HuH-7 (cell line): ENCODE measurements at regions not wholly inside any gene's neighbourhood (a gene's known extent, or its start where the extent isn't known, plus 50 kb on each side); places are given as distances from the start of the nearest gene placed in this dataset.
"Not testable (repeated sequence)": the region's sequence is repeated elsewhere in the genome, so short reads cannot be mapped to it uniquely, and the experiment has no call there.

ENCODE experiments used
- DNase-seq: peaks from one replicate; pipeline ENCODE4 v3.0.0; 2011; ENCODE audit warnings: low spot score

DNA sequence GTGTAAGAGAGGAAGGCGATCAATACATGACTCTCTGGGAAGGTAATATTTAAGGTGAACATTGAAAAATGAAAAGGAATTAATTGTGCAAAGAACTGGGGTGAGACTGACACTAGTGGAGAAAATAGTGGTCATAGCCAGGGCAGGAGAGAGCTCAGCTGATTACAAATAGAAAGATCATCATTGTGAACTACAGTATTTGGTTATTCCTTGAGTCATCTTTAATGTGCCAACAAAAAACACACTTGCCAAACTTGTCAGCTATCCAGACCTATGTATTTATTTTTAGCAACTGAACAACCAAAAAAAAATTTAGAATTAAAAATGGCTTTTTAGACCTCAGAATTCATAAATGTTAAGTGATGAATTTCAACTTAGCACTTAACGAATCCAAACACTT is 749.8 kb upstream of the CDH9 start:
- DNase-seq: no peak

DNA sequence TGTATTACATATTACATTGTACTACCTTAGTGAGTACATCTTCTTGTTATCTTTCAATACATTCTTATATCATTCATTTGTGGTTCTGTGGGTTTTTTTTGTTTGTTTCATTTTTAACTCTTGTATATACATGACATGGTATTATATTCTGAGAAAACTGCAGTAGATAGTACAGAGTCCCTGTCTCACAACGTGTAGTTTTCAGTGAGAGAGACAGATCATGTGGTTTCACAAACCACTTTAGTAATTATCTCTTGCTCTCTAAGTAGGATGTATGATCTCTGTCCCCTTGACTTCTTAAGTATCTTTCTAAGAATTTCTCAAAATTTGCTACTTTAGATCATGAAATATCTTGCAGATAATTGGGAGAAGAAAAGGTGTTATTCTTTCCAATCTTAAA is 745.9 kb upstream of the CDH9 start:
- DNase-seq: no peak

DNA sequence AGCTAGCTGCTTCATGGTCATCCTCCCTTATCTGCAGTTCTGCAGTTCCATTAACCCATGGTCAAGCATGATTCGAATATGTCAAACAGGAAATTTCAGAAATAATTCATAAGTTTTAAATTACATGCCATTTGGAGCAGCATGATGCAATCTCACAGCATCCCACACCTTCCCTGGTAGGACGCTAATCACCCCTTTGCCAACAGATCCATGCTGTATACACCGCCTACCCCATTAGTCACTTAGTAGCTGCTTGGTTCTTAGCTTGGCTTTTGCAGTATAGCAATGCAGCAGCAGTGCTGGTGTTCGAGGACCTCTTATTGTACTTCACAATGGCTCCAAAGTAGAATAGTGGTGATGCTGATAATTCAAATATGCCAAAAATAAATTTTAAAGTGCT is 739.7 kb upstream of the CDH9 start:
- no peak for DNase-seq

DNA sequence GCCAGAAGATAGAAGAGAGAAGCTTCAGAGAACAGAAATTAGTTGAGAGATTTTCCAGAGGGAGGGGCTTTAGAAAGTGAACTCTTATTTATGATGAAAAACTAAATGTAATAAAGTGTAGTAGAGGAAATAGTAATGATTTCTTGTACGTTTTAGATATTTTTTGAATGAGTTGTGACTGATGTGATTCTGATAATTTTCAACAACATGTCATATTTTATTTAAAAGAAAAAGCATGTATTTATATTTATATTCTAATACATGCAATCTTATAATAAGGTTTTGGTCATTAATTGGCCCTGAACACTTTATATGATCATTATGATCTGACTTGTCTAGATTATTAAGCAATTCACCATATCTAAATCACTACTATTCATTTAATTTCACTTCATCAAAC is 735.2 kb upstream of the CDH9 start:
- DNase-seq: no peak

DNA sequence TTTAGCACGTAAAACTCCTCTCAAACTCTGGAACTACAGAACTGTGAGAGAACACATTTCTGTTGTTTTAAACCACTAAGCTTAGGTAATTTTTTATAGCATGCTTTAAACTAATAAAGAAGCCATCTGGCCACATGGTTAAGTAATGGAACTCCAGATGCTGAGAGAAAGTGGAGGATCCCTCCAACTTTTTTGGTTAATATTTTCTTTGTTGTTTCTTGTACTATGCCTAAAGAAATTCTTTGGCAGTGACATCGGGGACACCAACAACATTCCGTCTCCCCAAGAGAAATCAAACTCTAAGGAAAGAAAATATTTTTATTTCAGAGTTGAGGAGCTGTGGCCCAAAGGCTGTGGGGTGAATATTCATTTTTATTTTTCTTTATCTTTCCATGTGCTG is 734.8 kb upstream of the CDH9 start:
- DNase-seq: no peak

DNA sequence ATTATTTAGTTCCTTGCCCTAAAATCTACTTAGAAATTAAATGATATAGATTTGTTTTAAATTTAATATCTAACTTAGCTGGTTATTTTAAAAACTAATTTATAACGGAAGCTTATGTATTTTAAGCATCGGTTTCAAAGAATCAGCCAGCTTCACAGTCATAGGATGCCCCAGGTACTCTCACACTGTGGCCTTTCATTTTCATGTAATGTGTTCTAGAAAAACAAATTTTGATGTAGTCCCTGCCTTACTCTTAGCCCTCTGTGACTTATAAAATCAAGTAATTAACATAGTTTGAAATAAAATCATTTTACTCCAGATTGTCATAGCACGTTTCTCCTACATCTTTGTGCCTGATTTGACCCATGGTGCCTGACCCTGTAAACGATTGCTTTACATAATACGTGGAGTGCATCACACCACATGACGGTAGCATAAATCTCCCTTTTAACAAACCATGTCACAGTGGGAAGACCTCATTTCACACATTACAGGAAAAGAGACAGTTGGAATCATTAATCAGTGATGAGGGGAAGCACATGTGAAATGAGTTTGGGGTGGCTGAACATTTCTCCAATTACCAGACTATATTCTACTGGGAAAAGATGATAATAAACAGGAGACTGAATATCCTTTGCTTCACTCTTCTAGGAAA is 731.5 kb upstream of the CDH9 start:
- no peak for DNase-seq

DNA sequence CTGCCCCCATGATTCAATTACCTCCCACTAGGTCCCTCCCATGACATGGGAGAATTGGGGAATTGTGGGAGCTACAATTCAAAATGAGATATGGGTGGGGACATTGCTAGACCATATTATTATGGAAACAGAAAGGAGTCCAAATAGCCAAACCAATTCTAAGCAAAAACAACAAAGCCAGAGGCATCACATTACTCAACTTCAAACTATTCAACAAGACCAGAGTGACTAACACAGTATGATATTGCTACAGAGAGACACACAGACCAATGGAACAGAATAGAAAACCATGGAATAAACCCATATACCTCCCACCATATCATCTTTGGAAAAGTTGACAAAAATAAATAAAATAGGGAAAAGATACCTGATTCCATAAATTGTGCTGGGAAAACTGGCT is 710.5 kb upstream of the CDH9 start:
- DNase-seq: no peak

DNA sequence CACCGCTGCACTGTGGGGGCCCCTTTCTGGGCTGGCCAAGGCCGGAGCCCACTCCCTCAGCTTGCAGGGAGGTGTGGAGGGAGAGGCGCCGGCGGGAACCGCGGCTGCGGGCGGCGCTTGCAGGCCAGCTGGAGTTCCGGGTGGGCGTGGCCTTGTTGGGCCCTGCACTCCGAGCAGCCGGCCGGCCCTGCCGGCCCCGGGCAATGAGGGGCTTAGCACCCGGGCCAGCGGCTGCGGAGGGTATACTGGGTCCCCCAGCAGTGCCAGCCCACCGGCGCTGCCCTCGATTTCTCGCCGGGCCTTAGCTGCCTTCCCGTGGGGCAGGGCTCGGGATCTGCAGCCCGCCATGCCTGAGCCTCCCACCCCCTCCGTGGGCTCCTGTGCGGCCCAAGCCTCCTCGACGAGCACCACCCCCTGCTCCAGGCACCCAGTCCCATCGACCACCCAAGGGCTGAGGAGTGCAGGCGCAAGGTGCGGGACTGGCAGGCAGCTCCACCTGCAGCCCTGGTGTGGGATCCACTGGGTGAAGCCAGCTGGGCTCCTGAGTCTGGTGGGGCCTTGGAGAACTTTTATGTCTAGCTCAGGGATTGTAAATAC is 705.1 kb upstream of the CDH9 start:
- DNase-seq: not testable (repeated sequence)

DNA sequence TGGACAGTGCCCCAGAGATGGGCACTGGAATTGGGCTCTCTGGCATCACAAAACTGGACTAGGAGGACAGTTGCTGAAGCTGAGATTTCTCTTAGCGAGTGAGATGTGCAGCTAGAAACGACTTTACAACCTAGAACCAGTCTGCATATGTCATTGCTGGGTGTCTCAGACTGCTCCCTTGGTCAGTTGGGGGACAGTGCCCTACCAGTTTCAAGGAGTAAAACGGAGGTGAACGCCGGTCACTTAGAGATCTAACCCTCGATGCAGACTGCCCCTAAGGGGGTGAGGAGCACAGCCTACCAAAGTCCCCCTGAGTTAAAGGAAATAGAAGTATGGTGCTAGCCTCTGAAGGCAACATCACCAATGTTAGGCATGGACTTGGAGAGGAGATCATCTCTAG is 704.4 kb upstream of the CDH9 start:
- DNase-seq: peak; percentile 4

DNA sequence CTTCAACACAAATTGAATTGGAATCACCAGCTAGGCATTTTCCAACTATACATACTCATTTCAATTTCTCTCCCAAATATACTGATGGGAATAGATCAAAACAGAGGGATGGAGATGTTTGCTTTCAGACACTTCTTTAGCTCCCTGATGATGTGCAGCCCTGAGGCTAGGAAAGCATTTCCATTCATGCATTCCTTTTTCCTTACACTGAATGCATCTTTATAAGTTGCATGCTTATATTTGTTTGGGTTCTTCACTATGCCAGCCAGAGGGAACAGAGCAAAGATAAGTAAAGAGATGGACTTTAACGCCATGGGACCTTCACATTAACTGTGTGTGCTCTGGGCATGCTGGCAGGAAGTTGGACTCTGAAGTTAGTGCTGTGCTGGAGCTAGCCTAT is 696.5 kb upstream of the CDH9 start:
- DNase-seq: no peak

DNA sequence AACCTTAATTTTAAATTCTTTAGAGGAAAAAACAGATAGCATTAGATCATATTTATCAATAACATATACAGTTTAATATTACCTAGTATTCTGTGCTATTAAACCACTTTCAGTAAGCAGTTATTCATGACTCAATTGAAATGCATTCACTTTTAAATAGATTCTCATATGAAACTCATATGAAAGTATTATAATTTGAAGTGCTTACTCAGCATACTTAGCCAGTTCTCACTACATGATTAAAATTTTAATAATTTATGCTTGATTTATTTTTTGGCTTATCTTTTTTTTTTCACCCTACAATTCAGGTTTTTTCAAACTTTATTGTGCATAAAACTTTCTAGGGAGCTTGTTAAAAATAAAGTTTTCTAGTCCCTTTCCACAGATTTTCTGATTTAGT is 694.9 kb upstream of the CDH9 start:
- DNase-seq: no peak

DNA sequence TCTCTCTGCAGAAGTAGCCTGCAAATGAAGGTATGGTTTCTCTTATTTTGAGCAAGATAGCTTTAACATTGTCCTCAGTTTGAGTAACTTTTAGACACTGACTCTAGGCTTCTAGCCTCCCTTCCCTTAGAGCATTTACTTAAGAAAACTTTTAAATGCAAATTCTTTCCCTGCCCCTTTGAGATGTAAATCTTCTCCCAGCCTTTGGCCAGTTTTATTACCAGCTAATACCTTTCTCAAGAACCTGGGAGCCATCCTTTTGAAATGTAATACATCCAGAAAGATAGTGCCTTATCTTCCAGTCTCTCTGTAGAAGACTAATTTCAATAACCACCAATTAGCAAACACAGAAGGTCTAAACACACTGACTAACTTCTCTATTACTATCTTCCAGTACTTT is 688.9 kb upstream of the CDH9 start:
- DNase-seq: no peak

DNA sequence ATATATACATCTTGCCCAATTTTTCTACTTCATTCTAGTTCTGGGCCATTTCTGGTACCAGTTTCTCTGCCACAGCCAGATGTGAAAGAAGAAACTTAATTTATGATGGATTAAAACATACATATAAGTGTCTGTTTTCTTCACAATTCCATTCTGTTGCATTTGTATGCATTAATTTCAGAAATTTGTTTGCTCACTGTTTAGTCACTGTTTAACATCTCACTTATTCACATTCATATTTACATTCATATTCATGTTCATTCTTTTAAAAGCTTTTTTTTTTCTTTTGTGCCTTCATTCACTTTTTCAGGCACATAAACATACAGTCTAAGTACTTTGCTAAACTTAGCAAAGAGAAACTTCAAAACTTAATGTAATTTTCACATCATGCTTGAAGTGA is 684.0 kb upstream of the CDH9 start:
- DNase-seq: no peak

DNA sequence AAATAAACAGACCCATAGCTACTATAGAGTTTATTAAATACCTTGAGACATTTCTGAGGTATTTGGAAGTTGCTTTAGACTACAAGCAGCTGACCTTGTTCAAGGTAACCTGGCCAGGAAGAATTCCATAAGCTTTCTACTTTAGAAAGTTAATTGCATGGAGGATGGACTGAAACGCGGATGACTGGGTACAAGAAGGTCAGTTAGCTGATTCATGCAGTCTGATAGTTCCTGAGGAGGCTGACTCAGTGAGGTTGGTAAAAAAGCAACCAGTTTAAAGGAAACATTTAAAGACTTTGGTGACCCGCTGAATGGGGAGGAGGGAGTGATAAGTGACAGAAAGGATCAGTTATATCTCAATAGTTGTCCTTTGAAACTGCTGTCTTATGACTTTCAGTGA is 670.1 kb upstream of the CDH9 start:
- DNase-seq: no peak

DNA sequence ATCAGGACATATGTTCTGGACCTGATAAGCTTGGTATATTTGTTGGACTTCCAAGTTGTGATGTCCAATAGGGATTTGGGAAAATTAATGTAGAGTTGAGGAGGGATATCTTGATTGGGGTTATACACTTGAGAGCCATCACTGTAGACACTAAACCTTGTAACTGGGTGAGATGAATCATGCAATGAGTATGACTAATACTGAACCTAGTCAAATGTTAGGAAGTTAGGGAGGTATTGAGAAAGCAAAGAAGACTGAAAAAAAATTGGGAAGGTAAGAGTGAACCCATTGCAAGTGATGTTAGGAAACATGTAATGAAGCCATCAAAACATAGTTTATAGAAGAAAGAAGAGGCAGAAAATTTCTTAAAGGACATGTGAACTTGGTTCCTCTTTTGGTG is 668.4 kb upstream of the CDH9 start:
- DNase-seq: no peak

DNA sequence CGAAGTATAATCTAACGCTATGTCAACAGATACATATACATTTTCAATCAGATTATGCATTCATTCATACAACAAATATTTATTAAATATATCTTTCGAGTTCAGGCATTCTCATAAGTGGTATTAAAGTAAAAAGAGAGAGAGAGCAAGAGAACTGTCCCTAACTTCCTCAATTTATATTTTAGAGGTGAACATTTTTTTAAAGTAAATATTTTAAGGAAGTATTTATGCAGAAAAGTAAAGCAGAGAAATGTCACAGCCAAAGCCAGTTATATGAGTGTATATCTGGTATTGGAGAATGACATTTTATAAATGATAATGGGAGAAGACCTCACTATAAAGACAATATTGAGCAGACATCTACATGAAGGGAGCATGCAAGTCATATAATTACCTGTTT is 667.3 kb upstream of the CDH9 start:
- DNase-seq: no peak

DNA sequence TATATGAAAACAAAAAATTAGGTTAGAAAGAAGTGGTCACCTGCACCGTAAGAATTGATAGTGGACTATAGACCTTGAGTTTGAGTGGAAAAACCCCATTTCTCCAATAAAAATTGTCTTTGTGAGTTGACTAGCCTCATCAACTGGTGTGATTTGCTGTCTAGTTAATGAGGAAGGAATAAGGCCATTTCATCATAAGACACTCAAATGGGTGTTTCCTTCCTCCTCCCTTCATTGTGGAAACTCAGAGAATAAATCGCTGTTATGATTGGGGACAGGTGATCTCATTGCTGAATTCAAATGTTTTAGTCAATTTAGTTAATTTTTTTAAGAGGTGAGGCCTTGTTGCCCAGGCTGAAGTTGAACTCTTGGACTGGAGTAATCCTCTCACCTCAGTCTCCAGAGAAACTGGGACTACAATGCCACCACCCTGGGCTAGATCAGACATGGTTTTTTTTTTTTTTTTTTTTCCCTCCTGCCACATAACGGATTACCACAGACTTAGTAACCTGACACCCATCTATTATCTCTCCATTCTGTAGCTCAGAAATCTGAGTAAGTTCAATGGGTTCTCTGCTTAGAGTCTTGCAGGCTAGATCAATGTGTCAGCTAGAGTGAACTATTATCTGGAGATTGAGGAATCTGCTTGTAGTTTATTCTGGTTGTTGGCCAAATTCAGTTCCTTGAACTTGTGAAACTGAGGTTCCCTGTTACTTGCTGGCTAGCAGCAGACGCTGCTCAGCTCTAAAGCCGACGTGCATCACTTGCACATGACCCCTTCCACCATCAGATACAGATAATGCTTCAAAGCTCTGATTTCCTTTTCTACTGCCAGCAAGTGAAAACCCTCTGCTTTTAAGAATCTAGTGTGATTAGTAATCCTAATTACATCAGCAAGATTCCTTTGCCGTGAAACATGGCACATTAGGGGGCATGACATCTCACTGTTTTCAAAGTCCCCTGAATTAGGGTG is 663.8 kb upstream of the CDH9 start:
- DNase-seq: peak; percentile 12

DNA sequence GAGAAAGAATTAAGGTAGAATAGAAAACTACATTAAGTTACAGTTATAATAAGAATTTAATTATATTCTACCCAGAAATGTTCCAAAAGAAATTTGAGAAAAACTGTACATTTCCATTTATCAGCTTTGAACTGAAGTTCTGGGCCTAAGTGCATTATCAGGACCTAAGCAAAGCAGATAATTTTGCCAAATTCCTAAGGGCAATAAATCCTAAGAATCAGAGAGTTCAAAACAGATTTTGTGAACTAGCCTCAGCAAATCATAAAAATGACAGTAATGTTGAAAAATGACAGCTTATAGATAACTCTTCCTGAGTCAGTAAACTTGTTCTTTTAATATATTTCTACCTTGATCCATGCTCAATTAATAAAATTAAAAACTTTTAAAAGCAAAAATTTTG is 662.1 kb upstream of the CDH9 start:
- DNase-seq: no peak

DNA sequence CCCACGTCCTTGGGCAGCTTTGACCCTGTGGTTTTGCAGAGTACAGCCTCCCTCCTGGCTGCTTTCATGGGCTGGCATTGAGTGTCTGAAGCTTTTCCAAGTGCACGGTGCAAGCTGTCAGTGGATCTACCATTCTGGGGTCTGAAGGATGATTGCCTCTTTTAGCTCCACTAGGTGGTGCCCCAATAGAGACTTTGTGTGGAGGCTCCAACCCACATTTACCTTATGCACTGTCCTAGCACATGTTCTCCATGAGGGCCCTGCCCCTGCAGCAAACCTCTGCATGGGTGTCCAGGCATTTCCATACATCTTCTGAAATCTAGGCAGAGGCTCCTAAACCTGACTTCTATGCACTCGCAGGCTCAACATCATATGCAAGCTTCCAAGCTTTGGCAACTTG is 644.2 kb upstream of the CDH9 start:
- DNase-seq: no peak

DNA sequence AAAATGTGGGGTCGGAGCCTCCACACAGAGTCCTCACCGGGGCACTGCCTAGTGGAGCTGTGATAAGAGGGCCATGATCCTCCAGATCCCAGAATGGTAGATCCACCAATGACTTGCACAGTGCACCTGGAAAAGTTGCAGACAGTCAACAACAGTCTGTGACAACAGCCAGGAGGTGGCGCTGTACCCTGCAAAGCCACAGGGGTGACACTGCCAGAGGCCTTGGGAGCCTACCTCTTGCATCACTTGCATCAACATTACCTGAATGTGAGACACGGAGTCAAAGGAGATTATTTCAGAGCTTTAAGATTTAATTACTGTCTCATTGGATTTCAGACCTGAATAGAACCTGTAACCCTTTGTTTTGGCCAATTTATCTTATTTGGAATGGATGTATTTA is 614.1 kb upstream of the CDH9 start:
- no peak for DNase-seq

DNA sequence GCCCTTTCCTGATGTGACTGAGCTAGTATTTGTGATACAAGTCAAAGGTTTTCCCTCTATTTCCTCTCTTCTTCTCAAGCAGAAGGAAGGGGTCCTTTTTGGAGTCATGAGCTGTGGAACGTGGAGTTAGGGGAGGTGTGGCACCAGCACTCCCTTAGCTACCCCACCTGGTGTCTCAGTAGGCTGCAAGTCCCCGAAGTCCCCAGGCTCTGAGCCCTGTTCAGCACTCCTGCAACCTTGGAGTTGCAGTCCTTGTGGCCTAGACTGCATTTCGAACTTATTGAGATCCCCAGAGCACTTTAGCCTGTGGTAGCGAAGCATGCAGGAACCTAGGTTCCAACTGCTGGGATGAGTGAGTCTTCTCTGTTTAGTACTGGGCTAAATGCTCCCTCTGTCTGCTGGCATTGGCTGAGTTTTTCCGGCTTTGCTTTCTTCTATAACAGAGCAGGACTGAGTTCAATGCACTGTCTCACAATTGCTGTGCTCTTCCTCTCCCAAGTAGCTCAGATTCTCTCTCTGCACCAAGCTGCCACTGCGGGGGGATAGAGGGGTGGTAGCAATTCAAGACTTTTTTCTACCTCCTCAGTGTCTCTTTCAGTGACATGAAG is 600.7 kb upstream of the CDH9 start:
- no peak for DNase-seq

DNA sequence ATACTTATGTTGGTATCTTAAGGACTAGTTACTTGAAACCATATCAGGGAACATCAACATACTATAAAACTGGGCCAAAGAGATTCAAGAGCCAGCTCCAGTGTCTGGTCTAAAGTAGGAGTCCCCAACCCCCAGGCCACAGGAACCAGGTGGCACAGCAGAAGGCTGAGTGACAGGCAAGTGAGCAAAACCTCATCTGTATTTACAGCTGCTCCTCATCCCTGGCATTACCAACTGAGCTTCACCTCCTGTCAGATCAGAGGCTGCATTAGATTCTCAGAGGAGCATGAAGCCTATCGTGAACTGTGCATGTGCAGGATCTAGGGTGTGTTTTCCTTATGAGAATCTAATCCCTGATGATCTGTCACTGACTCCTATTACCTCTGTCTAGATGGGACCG is 581.6 kb upstream of the CDH9 start:
- no peak for DNase-seq

DNA sequence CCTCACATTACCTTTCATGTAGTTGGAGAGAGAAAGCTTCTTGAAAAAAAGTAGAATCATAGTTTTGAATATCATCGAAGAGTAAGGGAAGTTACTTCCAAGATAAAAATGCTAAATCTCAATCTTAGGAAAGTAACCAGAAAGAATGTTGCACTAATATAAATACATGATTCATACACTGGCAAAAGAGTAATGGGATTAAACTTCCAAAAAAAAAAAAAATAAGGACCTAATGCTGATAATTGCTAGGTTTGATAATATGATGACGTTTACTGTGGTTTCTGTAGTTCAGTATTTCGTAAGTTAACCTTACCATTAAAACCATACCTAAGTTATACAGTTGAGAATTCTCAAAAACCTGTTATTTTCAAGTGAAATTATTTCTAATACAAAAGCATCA is 573.8 kb upstream of the CDH9 start:
- no peak for DNase-seq
